SK-N-SH treated with all-trans-retinoic acid at 6 μM for 48 hours (cell line): ENCODE measurements at regions not wholly inside any gene's neighbourhood (a gene's known extent, or its start where the extent isn't known, plus 50 kb on each side); places are given as distances from the start of the nearest gene placed in this dataset.

Source experiments
- ATAC-seq: fragments of 200-7000 bp; cut with Tn5 transposase; 3 replicates; pipeline ENCODE4 v1.9.1; 2020; ENCODE audit warnings: mild to moderate bottlenecking, moderate library complexity
- ARNTL ChIP-seq: fragments of 450-650 bp; formaldehyde crosslinking; IDR thresholded peaks from 2 replicates; pipeline ENCODE4 v1.5.0; 2020; ENCODE audit warnings: low read depth, mild to moderate bottlenecking, moderate library complexity, borderline replicate concordance
- BACH2 ChIP-seq: fragments of 250-450 bp; sonication (Bioruptor Pico); IDR thresholded peaks from 2 replicates; pipeline ENCODE4 v1.9.0; 2021; ENCODE audit warnings: mild to moderate bottlenecking, borderline replicate concordance
- CREB5 ChIP-seq: fragments of 250-450 bp; sonication (Bioruptor Pico); IDR thresholded peaks from 2 replicates; pipeline ENCODE4 v1.5.1; 2020; ENCODE audit warnings: low read depth, mild to moderate bottlenecking, moderate library complexity
- CSDC2 ChIP-seq: fragments of 250-450 bp; sonication (Bioruptor Pico); IDR thresholded peaks from 2 replicates; pipeline ENCODE4 v1.5.0; 2020; ENCODE audit warnings: mild to moderate bottlenecking, moderate library complexity
- CSRNP3 ChIP-seq: fragments of 250-450 bp; sonication (Bioruptor Pico); IDR thresholded peaks from 2 replicates; pipeline ENCODE4 v1.5.1; 2021; ENCODE audit warnings: mild to moderate bottlenecking, moderate library complexity
- ESRRG ChIP-seq: fragments of 250-450 bp; sonication (Bioruptor Pico); IDR thresholded peaks from 2 replicates; pipeline ENCODE4 v1.6.1; 2021; ENCODE audit warnings: mild to moderate bottlenecking
- GLIS3 ChIP-seq: fragments of 250-450 bp; sonication (Bioruptor Pico); IDR thresholded peaks from 2 replicates; pipeline ENCODE4 v1.5.0; 2020; ENCODE audit warnings: mild to moderate bottlenecking, moderate library complexity
- ISL1 ChIP-seq: fragments of 250-450 bp; sonication (Bioruptor Pico); IDR thresholded peaks from 2 replicates; pipeline ENCODE4 v2.1.2; 2022; ENCODE audit warnings: mild to moderate bottlenecking, moderate library complexity
- POU6F1 ChIP-seq: fragments of 250-450 bp; sonication (Bioruptor Pico); IDR thresholded peaks from 2 replicates; pipeline ENCODE4 v1.8.0; 2021; ENCODE audit warnings: low read depth, mild to moderate bottlenecking, moderate library complexity, borderline replicate concordance
- PPARA ChIP-seq: fragments of 250-450 bp; sonication (Bioruptor Pico); IDR thresholded peaks from 2 replicates; pipeline ENCODE4 v1.5.0; 2020; ENCODE audit warnings: mild to moderate bottlenecking, borderline replicate concordance
- RARB ChIP-seq: fragments of 250-450 bp; sonication (Bioruptor Pico); IDR thresholded peaks from 2 replicates; pipeline ENCODE4 v1.8.0; 2021; ENCODE audit warnings: mild to moderate bottlenecking, moderate library complexity
- SNAI2 ChIP-seq: fragments of 250-450 bp; sonication (Bioruptor Pico); IDR thresholded peaks from 2 replicates; pipeline ENCODE4 v1.5.0; 2020; ENCODE audit warnings: mild to moderate bottlenecking, moderate library complexity
- TCF4 ChIP-seq: fragments of 250-450 bp; sonication (Bioruptor Pico); IDR thresholded peaks from 2 replicates; pipeline ENCODE4 v1.8.0; 2021; ENCODE audit warnings: mild to moderate bottlenecking, moderate library complexity, borderline replicate concordance
- TOX ChIP-seq: fragments of 250-450 bp; sonication (Bioruptor Pico); IDR thresholded peaks from 2 replicates; pipeline ENCODE4 v1.8.0; 2021; ENCODE audit warnings: mild to moderate bottlenecking, moderate library complexity, borderline replicate concordance
- ZC3H10 ChIP-seq: fragments of 250-450 bp; sonication (Bioruptor Pico); IDR thresholded peaks from 2 replicates; pipeline ENCODE4 v1.5.1; 2021; ENCODE audit warnings: mild to moderate bottlenecking, moderate library complexity
- ZFP3 ChIP-seq: fragments of 250-450 bp; sonication (Bioruptor Pico); IDR thresholded peaks from 2 replicates; pipeline ENCODE4 v1.5.0; 2020; ENCODE audit warnings: mild to moderate bottlenecking, moderate library complexity
- ZFP30 ChIP-seq: fragments of 450-650 bp; formaldehyde crosslinking; IDR thresholded peaks from 2 replicates; pipeline ENCODE4 v1.5.0; 2022; ENCODE audit warnings: mild to moderate bottlenecking, moderate library complexity
- ZNF565 ChIP-seq: fragments of 450-650 bp; formaldehyde crosslinking; conservative IDR thresholded peaks from 2 replicates; pipeline ENCODE4 v1.5.0; 2020; ENCODE audit warnings: low read depth, mild to moderate bottlenecking, moderate library complexity
- ZNF70 ChIP-seq: fragments of 450-650 bp; formaldehyde crosslinking; IDR thresholded peaks from 2 replicates; pipeline ENCODE4 v1.5.0; 2020; ENCODE audit warnings: mild to moderate bottlenecking, moderate library complexity
- ZNF8 ChIP-seq: fragments of 450-650 bp; formaldehyde crosslinking; IDR thresholded peaks from 2 replicates; pipeline ENCODE4 v1.5.0; 2020; ENCODE audit warnings: mild to moderate bottlenecking, moderate library complexity
- TF ChIP-seq, protein P1 (sequence below): fragments of 250-450 bp; sonication (Bioruptor Pico); IDR thresholded peaks from 2 replicates; pipeline ENCODE4 v1.8.0; 2020; ENCODE audit warnings: mild to moderate bottlenecking, moderate library complexity, borderline replicate concordance
- TF ChIP-seq, protein P2 (sequence below): fragments of 250-450 bp; sonication (Bioruptor Pico); IDR thresholded peaks from 2 replicates; pipeline ENCODE4 v1.5.0; 2020; ENCODE audit warnings: mild to moderate bottlenecking, moderate library complexity

GRCh38 chr13:22773465-22773864 lies 407.3 kb upstream of the SGCG start:
- TF ChIP-seq TOX (CRISPR knock-in tag) (no peak), ISL1 (CRISPR knock-in tag) (no peak), TCF4 (CRISPR knock-in tag) (no peak), ZNF565 (no peak), ESRRG (CRISPR knock-in tag) (no peak), GLIS3 (no peak), PPARA (CRISPR knock-in tag) (no peak), ZFP30 (CRISPR knock-in tag) (no peak), ARNTL (CRISPR knock-in tag) (no peak), ZC3H10 (no peak), CREB5 (CRISPR knock-in tag) (no peak), ZNF8 (CRISPR knock-in tag) (no peak), CSDC2 (no peak), SNAI2 (CRISPR knock-in tag) (no peak), ZNF70 (CRISPR knock-in tag) (no peak), CSRNP3 (no peak), ZFP3 (CRISPR knock-in tag) (no peak)
- no peak for ATAC-seq

DNA sequence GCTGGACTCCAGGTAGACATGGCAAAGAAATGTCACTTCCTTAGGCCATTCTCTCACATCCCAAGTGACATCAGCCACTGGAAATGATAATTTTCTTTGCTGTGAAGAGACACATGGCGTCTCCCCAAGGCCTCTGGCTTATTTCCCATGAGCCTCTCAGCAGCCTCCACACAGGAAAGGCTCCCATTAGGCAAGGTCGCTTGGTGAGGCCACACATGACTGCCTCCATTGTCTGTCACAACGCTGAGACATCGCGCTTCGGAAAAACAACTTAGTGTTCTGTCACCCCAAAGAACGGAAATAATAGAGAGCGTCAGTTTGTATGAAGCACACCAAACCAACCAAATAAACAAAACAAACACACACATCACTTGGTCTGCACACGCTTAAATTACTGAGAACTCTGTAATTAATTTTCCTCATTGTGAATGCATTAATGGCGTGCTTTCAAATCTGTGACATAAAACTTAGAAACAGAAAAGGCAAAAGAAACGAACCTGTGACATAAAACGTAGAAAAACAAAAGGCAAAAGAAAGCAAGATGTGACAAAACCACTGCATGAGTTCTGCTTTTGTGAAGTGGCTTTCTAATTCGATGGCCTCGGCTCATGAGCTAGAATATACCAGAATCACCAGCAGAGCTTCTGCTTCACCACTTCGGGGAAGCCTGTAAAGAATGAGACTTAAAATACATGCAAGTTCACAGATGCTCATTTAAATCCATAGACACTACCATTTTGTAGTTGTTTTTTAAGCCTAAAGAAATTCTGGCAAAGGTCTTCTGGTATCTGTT lies 404.2 kb upstream of the SGCG start:
- ATAC-seq = no peak
- TF ChIP-seq BACH2 (CRISPR knock-in tag) (no peak), ZNF70 (CRISPR knock-in tag) (no peak), CREB5 (CRISPR knock-in tag) (no peak), SNAI2 (CRISPR knock-in tag) (no peak), RARB (CRISPR knock-in tag) (no peak), PPARA (CRISPR knock-in tag) (no peak), ARNTL (CRISPR knock-in tag) (no peak), ESRRG (CRISPR knock-in tag) (no peak), ZFP30 (CRISPR knock-in tag) (no peak), ZNF8 (CRISPR knock-in tag) (no peak), GLIS3 (no peak), TCF4 (CRISPR knock-in tag) (no peak), ZNF565 (no peak), POU6F1 (no peak), CSDC2 (no peak), ZC3H10 (no peak), TOX (CRISPR knock-in tag) (no peak), CSRNP3 (no peak)
- TF ChIP-seq, protein P1, sequence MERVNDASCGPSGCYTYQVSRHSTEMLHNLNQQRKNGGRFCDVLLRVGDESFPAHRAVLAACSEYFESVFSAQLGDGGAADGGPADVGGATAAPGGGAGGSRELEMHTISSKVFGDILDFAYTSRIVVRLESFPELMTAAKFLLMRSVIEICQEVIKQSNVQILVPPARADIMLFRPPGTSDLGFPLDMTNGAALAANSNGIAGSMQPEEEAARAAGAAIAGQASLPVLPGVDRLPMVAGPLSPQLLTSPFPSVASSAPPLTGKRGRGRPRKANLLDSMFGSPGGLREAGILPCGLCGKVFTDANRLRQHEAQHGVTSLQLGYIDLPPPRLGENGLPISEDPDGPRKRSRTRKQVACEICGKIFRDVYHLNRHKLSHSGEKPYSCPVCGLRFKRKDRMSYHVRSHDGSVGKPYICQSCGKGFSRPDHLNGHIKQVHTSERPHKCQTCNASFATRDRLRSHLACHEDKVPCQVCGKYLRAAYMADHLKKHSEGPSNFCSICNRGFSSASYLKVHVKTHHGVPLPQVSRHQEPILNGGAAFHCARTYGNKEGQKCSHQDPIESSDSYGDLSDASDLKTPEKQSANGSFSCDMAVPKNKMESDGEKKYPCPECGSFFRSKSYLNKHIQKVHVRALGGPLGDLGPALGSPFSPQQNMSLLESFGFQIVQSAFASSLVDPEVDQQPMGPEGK (CRISPR knock-in tag) = no peak
- TF ChIP-seq, protein P2, sequence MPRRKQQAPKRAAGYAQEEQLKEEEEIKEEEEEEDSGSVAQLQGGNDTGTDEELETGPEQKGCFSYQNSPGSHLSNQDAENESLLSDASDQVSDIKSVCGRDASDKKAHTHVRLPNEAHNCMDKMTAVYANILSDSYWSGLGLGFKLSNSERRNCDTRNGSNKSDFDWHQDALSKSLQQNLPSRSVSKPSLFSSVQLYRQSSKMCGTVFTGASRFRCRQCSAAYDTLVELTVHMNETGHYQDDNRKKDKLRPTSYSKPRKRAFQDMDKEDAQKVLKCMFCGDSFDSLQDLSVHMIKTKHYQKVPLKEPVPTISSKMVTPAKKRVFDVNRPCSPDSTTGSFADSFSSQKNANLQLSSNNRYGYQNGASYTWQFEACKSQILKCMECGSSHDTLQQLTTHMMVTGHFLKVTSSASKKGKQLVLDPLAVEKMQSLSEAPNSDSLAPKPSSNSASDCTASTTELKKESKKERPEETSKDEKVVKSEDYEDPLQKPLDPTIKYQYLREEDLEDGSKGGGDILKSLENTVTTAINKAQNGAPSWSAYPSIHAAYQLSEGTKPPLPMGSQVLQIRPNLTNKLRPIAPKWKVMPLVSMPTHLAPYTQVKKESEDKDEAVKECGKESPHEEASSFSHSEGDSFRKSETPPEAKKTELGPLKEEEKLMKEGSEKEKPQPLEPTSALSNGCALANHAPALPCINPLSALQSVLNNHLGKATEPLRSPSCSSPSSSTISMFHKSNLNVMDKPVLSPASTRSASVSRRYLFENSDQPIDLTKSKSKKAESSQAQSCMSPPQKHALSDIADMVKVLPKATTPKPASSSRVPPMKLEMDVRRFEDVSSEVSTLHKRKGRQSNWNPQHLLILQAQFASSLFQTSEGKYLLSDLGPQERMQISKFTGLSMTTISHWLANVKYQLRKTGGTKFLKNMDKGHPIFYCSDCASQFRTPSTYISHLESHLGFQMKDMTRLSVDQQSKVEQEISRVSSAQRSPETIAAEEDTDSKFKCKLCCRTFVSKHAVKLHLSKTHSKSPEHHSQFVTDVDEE (CRISPR knock-in tag) = no peak
